ENCODE measurements at regions not wholly inside any gene's neighbourhood (a gene's known extent, or its start where the extent isn't known, plus 50 kb on each side); places are given as distances from the start of the nearest gene placed in this dataset.

DNA sequence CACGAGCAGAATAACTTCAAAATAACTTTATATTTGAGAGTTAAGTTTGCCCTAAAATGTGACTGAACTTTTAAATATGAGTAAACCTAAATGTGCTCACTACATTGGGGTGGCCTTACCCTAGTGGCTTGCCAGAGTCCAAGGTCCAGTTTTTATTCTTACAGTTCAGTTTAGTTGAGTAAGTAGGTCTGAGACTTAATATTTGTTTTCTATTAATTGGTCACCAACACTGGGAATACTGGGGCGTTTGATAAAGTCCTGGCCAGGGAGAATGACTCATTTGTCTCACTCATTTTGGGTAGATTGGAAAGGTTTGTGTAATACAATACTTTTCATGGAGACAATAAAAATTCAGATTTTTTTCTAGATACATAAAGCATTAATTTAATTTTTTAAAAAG is 127.8 kb upstream of the SPATA13 start:
- TF ChIP-seq, protein P1, sequence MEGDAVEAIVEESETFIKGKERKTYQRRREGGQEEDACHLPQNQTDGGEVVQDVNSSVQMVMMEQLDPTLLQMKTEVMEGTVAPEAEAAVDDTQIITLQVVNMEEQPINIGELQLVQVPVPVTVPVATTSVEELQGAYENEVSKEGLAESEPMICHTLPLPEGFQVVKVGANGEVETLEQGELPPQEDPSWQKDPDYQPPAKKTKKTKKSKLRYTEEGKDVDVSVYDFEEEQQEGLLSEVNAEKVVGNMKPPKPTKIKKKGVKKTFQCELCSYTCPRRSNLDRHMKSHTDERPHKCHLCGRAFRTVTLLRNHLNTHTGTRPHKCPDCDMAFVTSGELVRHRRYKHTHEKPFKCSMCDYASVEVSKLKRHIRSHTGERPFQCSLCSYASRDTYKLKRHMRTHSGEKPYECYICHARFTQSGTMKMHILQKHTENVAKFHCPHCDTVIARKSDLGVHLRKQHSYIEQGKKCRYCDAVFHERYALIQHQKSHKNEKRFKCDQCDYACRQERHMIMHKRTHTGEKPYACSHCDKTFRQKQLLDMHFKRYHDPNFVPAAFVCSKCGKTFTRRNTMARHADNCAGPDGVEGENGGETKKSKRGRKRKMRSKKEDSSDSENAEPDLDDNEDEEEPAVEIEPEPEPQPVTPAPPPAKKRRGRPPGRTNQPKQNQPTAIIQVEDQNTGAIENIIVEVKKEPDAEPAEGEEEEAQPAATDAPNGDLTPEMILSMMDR (IDR thresholded peaks at IDR 0.05) = no peak
- TF ChIP-seq POLR2A (IDR thresholded peaks at IDR 0.05) = no peak
- no peak for TF ChIP-seq POLR2AphosphoS5 (IDR thresholded peaks at IDR 0.05)
- TF ChIP-seq EP300 (IDR thresholded peaks at IDR 0.05) = no peak
